H1 (cell line): ENCODE measurements at regions not wholly inside any gene's neighbourhood (a gene's known extent, or its start where the extent isn't known, plus 50 kb on each side); places are given as distances from the start of the nearest gene placed in this dataset.

ENCODE experiments used
- HDAC2 ChIP-seq, 2 experiments: fragments of 300-600 bp in 1 of 2; sonication (generic) in 1 of 2; IDR thresholded peaks; 2 replicates each; pipeline ENCODE4 v1.6.1; 2011 to 2012; ENCODE audit warnings: low read depth in 2 of 2, low read length in 2 of 2, mild to moderate bottlenecking in 2 of 2, moderate library complexity in 2 of 2, borderline replicate concordance in 1 of 2, inconsistent platforms in 1 of 2
- POLR2A ChIP-seq, 2 experiments: IDR thresholded peaks; 1 replicate in 1 of 2; 2 replicates in 1 of 2; pipeline ENCODE4 v1.6.1; 2011; ENCODE audit warnings: low read depth in 2 of 2, low read length in 2 of 2, mild to moderate bottlenecking in 2 of 2; ENCODE audit errors: control extremely low read depth in 1 of 2
- POLR2AphosphoS5 ChIP-seq: IDR thresholded peaks from 2 replicates; pipeline ENCODE4 v1.6.1; 2011; ENCODE audit warnings: low read depth, low read length
- RAD21 ChIP-seq, 2 experiments: IDR thresholded peaks in 1 of 2; conservative IDR thresholded peaks in 1 of 2; 2 replicates each; pipeline ENCODE4 v1.6.1; 2011; ENCODE audit warnings: low read depth in 2 of 2, low read length in 2 of 2, improper control_type of control experiment in 1 of 2, inconsistent platforms in 1 of 2, mild to moderate bottlenecking in 1 of 2, moderate library complexity in 1 of 2
- RXRA ChIP-seq: IDR thresholded peaks from 2 replicates; pipeline ENCODE4 v1.6.1; 2011; ENCODE audit warnings: low read depth, mild to moderate bottlenecking, low read length, moderate library complexity; ENCODE audit not compliant: insufficient read depth
- TF ChIP-seq, protein P1 (sequence below): IDR thresholded peaks from 2 replicates; pipeline ENCODE4 v1.6.1; 2012; ENCODE audit warnings: inconsistent platforms

DNA sequence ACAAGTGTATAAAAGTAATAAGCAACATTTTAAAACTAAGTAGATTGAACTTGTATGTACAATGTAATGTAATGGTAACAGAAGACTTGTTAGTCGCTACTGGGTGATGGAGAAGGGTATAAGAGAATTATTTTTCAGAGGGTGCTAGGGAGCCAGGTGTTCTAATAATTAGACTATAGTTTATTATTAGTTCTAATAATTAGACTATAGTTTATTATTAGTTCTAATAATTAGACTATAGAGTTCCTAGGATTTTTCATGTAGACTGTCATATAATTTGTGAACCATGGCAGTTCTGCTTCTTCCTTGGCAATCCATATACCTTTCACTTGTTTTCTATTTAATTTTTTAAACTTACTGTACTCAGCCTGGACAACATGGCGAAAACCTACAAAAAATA, 117.3 kb upstream of the TSPAN5 start:
- no peak for TF ChIP-seq POLR2A (IDR thresholded peaks at IDR 0.05; ENCODE audit: control extremely low read depth in 1 of 2, low read depth in 2 of 2, low read length in 2 of 2)
- no peak for TF ChIP-seq RAD21 (IDR thresholded peaks at IDR 0.05 in 1 of 2, conservative IDR thresholded peaks at IDR 0.05 in 1 of 2; ENCODE audit: low read depth in 2 of 2, low read length in 2 of 2)
- TF ChIP-seq, protein P1, sequence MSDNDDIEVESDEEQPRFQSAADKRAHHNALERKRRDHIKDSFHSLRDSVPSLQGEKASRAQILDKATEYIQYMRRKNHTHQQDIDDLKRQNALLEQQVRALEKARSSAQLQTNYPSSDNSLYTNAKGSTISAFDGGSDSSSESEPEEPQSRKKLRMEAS: no peak
- TF ChIP-seq RXRA: no peak
- TF ChIP-seq HDAC2 (IDR thresholded peaks at IDR 0.05; ENCODE audit: borderline replicate concordance in 1 of 2, low read depth in 2 of 2, low read length in 2 of 2): no peak
- TF ChIP-seq POLR2AphosphoS5: no peak
